ENCODE measurements at regions not wholly inside any gene's neighbourhood (a gene's known extent, or its start where the extent isn't known, plus 50 kb on each side); places are given as distances from the start of the nearest gene placed in this dataset.

DNA sequence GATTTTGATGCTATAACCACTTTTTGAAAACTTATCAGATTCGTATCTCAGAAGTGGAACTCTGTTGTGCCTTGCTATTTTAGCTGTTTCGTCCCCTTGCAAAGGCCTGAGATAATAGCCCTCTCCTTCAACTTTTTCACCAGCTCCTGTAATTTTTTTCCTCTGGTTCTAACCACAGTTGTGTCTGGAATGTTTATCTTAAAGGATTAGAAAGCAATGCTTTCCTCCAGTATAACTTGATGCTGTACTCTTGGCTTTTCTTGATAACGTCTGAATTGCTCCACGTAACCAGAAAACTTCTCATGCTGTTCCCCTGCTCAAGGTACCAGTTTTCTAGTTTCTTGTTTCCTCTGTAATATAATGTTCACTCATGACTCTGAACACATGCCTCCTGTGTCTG lies 209.4 kb downstream of the DTWD2 start:
- Histone ChIP-seq H3F3A (ENCODE audit: insufficient read depth, low read length, poor library complexity, severe bottlenecking) (no peaks in the 10 kb centered on the region), H3K4me3 (ENCODE audit: low read length) (no peak overlapping the region), H3K36me3 (ENCODE audit: insufficient read depth, low read length) (no peaks in the 10 kb centered on the region), H3K27me3 (ENCODE audit: insufficient read depth, low read depth, low read length) (no peaks in the 10 kb centered on the region), H2AFZ (ENCODE audit: low read depth, low read length) (no peak overlapping the region), H3K4me2 (ENCODE audit: low read length) (no peak overlapping the region), H3K9me3 (ENCODE audit: low read length) (no peaks in the 10 kb centered on the region), H3K27ac (ENCODE audit: low read length) (no peak overlapping the region), H3K79me2 (replicated peaks; ENCODE audit: insufficient read depth, low read length) (no peaks in the 10 kb centered on the region), H3K9ac (ENCODE audit: low read length) (no peak overlapping the region), H3K9me2 (ENCODE audit: insufficient read depth, low read length) (no peaks in the 10 kb centered on the region), H4K20me1 (ENCODE audit: insufficient read depth) (no peaks in the 10 kb centered on the region)
- TF ChIP-seq REST (IDR thresholded peaks at IDR 0.05; ENCODE audit: borderline replicate concordance) (no peak), EZH2 (IDR thresholded peaks at IDR 0.05; ENCODE audit: borderline replicate concordance, insufficient read depth, low read length, poor library complexity, severe bottlenecking) (no peak), RAD21 (conservative IDR thresholded peaks at IDR 0.05) (no peak), CTCF (IDR thresholded peaks at IDR 0.05; ENCODE audit: poor library complexity, severe bottlenecking) (no peak), SMC3 (conservative IDR thresholded peaks at IDR 0.05; ENCODE audit: poor library complexity) (no peak), MXI1 (conservative IDR thresholded peaks at IDR 0.05; ENCODE audit: poor library complexity, severe bottlenecking) (no peak), TAF1 (IDR thresholded peaks at IDR 0.05; ENCODE audit: low read depth) (no peak), EP300 (conservative IDR thresholded peaks at IDR 0.05; ENCODE audit: poor library complexity, severe bottlenecking) (no peak), POLR2AphosphoS5 (IDR thresholded peaks at IDR 0.05) (no peak)

- Histone ChIP-seq H3K4me2 (ENCODE audit: low read length) (no peak overlapping the region), H3K27me3 (ENCODE audit: insufficient read depth, low read depth, low read length) (no peaks in the 10 kb centered on the region), H3K27ac (ENCODE audit: low read length) (no peak overlapping the region), H2AFZ (ENCODE audit: low read depth, low read length) (no peak overlapping the region), H3K9ac (ENCODE audit: low read length) (no peak overlapping the region), H3K9me2 (ENCODE audit: insufficient read depth, low read length) (no peaks in the 10 kb centered on the region), H3K36me3 (ENCODE audit: insufficient read depth, low read length) (no peaks in the 10 kb centered on the region), H4K20me1 (ENCODE audit: insufficient read depth) (no peaks in the 10 kb centered on the region), H3K4me3 (ENCODE audit: low read length) (no peak overlapping the region), H3K79me2 (replicated peaks; ENCODE audit: insufficient read depth, low read length) (no peaks in the 10 kb centered on the region), H3F3A (ENCODE audit: insufficient read depth, low read length, poor library complexity, severe bottlenecking) (no peaks in the 10 kb centered on the region), H3K9me3 (ENCODE audit: low read length) (no peaks in the 10 kb centered on the region)
- TF ChIP-seq CTCF (IDR thresholded peaks at IDR 0.05; ENCODE audit: poor library complexity, severe bottlenecking) (no peak), POLR2AphosphoS5 (IDR thresholded peaks at IDR 0.05) (no peak), REST (IDR thresholded peaks at IDR 0.05; ENCODE audit: borderline replicate concordance) (no peak), TAF1 (IDR thresholded peaks at IDR 0.05; ENCODE audit: low read depth) (no peak), EP300 (conservative IDR thresholded peaks at IDR 0.05; ENCODE audit: poor library complexity, severe bottlenecking) (no peak), EZH2 (IDR thresholded peaks at IDR 0.05; ENCODE audit: borderline replicate concordance, insufficient read depth, low read length, poor library complexity, severe bottlenecking) (no peak), RAD21 (conservative IDR thresholded peaks at IDR 0.05) (no peak), MXI1 (conservative IDR thresholded peaks at IDR 0.05; ENCODE audit: poor library complexity, severe bottlenecking) (no peak), SMC3 (conservative IDR thresholded peaks at IDR 0.05; ENCODE audit: poor library complexity) (no peak)
Observed at GRCh38 chr5:118777189-118777736, 211.1 kb downstream of the DTWD2 start.
